GM04503 (cell line): ENCODE measurements at regions not wholly inside any gene's neighbourhood (a gene's known extent, or its start where the extent isn't known, plus 50 kb on each side); places are given as distances from the start of the nearest gene placed in this dataset.

Source experiments
- DNase-seq: peaks from one replicate; pipeline ENCODE4 v3.0.0-alpha.2; 2012; ENCODE audit warnings: low read depth

DNA sequence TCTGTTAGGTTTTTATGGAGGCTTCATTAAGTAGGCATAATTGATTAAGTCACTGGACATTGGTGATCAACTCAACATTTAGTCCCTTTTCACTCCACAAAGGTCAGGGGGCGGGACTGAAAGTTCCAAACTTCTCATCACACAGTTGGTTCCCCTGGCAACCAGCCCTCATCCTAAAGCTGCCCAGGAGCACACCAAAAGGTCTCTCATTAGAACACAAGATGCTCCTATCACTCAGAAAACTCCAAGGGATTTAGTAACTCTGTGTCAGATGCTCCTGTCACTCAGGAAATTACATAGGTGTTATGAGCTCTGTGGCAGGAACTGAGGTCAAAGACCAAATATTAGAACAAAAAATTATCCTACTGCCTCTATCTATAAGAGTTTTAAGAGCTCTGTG is 321.5 kb downstream of the OTOL1 start:
- DNase-seq: no peak

DNA sequence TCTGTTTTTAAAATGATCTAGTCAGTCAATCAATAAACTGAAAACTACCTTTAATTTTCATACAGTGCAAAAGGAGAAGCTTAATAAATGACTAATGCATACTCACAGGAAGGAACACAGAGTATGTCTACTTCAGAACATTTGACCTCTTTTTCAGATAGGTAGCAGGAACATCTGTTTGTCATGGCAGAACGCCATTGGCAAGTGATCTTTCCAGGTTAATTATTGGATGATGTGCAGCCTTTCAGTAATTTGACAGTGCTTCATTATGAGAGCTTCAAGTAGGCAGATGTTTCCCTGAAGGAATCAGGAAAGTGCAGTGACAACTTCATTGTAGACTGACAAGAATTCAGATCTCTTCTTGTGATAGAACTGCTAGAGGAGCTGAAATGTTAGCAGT is 325.0 kb downstream of the OTOL1 start:
- no peak for DNase-seq

DNA sequence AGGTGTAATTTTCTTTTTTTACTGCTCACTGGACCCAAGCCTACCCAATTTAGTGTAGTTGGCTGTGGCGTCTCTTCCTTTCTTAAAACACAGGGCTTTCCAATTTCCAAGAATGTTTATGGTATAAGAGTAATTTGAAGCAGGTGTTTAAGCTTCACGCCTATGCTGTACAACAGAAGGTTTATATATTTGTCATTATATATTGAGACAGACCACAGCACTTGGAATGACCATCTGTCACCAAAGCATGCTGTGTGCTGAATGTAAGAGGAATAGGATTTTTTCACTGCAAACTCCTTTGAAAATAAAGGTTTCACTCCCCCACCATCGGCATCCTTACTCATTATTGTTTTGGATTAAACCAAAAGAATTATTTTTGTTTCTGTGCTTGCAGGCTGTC is 325.7 kb downstream of the OTOL1 start:
- DNase-seq: no peak

DNA sequence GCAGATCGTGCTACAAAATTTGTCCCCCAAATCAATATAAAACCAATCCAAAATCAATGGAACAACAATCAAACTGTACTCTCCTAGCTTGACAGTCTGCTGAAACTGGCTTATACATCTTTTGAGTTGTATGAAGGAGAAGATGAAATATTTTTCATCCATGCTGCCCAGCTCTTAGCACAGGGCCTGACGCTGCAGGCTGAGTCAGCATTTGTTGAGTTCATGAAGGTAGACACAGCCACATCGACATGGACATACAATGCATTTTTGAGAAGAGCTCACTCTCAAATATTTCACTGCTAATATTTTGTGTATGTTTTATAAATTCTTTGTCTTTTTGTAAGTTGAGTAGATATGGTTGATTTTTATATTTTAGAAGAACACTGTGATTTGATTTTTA is 327.3 kb downstream of the OTOL1 start:
- no peak for DNase-seq

DNA sequence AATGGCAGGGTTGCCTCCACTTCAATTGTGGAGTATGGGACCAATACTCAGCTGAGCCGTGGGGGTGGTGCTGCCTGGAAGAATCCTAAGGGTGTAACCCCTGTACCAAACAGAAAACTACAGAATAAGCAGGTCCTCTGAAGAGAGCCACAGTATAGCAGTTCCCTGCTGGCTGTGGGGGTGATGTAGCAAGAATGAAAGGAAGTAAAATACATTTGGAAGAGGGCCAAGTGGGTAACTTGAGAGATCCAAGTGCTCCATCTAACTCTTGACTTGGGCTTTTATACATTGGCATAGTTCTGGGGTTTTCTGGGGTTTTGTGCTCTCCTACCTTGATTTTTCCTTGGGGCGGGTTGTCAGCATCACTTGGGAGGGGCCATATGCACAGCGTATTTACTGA is 341.4 kb downstream of the OTOL1 start:
- DNase-seq: no peak

DNA sequence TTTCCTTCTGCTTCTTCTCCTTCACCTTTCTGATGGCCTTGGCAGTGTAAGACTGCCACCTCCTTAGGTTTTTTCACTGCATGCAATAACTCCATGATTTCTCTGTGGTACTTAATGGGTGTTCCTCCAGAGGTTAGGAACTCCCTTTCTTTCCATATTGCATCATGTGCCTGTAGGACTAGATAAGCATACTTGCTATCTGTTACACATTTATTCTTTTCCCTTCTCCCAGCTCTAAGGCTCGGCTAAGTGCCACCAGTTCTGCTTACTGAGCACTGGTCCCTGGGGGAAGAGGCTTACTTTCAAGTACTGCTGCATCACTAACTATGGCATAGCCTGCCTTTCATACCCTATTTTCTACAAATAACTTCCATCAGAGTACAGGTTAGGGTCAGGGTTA is 351.8 kb downstream of the OTOL1 start:
- no peak for DNase-seq

DNA sequence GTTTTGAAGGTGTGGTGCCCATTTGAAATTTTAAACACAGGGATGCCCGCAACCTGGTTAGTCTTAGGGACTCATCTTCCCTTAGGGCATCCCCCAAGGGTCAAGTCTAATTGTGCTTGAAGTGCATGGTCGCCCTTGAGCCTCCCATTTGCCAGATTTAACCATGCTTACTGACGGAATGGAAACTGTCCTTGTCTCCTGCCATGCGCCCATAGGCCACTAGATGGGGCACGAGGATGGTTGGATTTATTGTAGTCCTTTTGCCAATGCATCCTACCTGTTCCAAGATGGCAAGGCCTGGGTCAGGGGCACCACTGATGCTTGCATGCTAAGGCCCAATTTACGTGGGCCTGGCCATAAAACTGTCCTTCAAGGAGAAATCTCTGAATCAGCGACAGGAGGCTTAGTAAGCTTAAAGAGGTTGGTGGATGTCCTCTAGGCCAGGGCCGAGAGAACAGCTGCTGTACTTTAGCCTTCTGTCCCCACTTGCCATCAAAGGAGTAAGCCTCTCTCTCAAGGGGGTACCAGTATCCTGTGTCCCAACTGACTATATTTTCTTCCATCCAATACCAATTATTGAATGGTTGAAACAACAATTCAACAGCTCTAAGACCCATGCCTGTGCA is 355.4 kb downstream of the OTOL1 start:
- no peak for DNase-seq

DNA sequence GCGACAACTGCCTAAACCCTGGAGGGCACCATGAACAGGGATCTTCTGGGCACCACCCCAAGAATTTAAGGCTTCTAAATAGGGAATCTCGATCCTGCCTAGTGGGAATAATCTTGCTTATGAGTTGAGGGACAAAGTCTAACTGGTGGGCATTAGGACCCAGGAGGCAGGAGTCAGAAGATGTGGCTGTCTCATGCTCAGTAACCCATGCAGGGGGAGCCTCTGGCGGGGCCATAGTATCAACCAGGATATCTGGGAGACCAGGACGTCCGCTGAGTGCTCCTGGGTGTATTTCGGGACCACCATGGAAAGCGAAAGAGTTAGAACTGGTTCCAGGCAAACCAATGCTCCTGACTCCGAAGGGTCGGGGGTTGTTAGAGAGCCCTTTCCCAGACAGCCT is 356.1 kb downstream of the OTOL1 start:
- DNase-seq: no peak

DNA sequence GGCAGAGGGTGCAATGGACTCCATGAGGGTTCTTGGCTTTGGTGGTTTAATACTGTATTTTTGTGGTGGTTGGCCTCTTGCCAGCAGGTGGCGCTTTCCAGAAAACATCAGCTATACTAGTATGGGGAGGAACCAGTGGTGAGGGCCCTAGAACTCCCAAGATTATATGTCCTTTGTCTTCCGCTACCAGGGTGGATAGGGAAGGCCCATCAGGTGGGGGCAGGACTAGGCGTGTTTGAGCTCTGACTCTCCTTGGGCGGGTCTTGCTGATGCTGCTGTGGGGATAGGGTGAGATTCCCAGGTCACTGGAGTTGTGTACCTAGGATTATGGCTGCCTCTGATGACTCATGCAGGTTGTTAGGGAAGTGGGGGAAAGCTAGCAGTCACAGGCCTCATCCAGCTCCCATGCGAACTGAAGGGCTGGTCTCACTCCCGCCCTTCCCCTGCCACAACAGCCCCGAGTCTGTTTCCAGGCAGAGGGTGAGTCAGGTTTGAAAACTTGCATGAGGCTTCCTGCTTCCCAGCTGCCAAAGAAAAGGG is 357.7 kb downstream of the OTOL1 start:
- DNase-seq: no peak

DNA sequence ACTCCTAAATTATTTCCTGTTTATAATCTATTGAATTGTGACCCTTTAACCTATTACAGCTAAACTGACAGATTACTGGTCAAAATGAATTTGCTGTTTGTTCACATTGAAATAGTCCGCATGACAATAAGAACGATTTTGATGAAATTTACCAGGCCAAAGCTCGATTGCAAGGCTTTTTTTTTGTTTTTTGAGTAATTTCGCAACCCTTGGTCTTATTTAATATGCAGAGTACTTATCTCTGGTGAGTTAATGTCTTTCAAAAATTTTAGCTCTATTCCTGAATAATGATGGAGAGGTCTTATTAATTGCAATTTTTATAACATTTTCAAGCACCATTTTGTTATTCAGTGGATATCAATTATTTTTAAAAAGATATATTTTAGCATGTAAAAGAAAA is 362.4 kb downstream of the OTOL1 start:
- no peak for DNase-seq

DNA sequence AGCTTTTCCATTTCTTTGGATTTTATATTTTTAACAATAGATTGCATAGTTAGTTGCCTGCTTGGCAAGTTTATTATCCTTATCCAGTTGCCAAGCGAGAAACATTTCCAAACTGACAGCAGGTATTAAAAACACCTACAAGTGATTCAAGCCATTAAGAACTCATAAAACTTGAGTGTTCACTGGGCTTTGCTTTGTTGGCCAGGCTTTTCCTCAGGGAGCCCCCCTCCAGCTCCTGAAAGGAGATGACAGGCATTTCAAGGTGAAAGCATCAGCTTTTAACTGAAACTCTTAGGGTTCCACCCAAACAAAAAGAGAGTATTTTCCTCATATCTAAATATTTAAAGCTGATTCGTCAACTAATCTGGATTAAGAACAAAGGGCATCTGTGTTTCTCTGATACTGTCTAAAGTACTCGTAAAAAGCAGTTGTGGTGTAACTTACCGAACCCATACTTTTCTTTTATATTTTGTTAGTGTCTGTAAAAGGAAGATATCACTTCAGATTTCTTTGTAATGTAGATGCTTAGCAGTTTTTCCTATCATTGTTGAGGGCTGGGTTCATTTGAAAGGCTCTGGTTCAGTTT is 363.4 kb downstream of the OTOL1 start:
- no peak for DNase-seq

DNA sequence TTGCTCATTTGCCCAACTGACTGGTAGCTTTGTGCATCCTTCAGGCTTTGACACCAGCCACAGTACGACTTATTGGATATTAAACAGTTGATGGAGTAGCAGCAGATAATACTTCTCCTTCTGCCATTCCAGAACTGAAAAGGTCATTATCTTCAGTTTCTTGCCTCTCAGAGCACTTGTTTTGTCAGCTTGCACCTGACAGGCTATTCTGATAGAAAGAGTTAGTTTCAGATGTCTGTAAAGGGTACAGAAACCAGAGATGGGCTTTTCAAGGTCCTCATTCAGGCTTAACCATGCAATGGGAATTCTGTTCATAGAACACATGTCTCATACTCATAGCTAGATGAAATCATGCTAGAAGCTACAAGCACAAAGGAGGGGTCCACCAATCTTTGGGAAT is 367.2 kb downstream of the OTOL1 start:
- DNase-seq: no peak

DNA sequence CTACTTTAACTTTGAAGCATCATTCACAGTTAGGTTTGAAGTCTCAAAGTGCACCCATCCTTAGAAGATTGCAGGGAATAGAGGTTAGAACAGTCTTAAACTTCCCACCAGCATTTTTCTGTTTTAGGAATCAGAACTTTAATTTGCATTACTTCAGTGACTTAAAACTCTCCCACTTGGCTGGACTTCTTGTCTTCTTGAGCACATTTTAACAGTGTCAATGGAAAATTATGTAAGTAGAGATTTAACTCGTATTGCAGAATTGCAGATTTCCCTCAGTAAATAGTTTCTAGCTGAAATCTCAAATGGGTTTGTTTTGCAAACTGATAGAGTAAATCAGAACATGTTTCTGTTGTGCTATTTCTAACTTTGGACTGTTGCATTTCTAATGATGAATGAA is 369.6 kb downstream of the OTOL1 start:
- DNase-seq: no peak

DNA sequence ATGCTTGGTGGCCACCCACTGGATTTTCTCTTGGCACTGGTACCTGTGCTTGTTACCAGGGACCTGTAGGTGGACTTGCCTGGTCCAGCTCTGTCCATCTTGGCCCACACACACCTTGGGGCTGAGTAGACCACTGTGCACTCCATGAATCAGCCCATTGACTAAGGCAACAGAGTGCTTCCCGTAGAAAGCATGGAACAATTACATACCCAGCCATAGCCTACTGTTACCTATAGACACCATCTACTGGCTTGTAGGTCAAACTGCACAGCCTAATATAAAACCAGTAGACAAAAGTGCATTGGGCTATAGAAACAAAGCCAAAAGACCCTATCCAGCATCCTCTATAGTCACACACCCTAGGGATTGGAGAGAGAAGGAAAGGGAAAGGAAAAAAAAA is 378.9 kb downstream of the OTOL1 start:
- no peak for DNase-seq

DNA sequence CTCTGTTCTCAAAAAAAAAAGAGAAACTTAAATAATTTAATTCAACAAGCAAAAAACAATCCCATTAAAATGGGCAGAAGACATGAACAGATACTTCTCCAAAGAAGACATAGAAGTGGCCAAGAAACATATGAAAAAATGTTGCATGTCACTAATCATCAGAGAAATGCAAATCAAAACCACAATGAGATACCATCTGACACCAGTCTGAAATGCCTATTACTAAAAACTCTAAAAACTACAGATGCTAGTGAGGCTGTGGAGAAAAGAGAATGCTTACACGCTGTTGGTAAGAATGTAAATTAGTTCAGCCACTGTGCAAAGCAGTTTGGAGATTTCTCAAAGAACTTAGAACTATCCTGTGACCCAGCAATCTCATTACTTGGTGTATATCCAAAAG is 382.9 kb downstream of the OTOL1 start:
- no peak for DNase-seq

DNA sequence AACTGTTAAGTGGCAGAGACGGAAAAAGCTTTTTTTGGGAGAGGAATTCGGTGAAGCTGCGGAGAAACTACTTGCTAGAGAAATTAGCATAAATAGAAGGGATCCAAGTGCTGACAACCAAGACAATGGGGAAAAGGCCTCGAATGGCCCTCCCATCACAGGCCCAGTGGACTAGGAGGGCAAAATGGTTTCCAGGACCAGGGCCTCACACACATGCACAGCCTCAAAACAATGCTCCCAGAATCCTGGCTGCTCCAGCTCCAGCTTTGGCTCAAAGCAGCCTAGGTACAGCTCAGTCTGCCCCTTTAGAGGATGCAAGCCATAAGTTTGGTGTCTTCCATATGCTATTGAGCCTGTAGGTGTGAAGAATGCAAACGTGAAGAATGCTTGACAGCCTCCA is 388.2 kb downstream of the OTOL1 start:
- no peak for DNase-seq

DNA sequence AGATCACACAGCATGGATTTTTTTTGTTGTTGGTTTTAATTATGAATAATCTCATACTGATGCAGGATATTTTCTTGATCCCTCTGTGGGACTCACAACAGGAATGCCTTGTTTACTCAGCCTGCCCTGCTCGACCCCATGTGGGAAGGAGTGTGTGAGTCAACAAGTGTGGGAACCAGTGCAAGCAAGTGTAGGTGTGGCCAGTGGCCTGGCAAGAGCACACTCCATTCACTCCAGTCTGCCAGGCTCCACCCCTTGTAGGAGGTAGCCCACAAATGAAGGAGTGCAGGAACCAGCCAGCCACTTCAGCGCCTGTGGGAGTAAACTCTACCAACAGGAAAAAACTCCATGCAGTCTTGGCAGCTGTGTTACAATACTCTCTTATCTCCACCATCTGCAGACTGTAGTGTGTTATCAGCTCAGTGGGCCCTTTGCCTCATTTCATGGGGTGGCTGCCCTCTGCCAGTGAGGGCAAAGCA is 393.6 kb downstream of the OTOL1 start:
- DNase-seq: peak; percentile 56

DNA sequence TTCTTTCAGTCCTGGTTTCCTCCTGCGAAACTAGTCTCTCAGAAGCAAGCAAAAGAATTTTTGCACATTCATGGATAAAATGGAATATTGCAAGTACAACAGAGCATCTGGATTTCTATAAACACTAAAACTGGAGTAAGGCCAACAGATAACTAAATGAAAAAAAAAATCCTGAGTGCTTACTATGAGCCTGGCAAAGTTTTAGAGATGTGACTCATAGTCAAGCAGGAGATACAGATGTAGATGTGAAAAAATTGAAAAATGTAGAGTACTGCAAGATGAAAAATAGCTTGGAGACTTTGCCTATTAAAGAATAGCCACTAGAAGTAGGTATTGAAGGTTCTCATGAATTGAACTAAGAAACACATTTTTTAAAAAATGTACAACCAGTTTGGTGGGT is 397.4 kb downstream of the OTOL1 start:
- peak; percentile 17 for DNase-seq

DNA sequence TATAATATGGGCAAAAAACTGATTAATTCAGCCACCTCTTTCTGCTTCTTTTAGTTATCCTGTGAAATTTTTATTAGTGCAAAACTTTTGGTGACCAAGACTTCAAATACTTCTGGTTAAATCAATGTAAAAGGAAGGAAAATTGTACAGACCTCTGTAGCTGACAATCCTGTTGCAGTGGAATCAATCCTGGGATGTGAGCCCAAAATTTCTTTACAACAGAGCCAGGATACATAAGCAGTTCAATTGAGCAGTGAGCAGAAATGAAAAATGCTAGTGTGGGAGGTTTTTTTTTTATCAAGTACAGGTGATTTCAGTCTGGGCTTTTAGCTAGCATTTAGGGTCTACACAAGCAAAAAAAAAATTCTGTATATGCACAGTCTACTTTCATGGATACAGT is 398.0 kb downstream of the OTOL1 start:
- DNase-seq: no peak

DNA sequence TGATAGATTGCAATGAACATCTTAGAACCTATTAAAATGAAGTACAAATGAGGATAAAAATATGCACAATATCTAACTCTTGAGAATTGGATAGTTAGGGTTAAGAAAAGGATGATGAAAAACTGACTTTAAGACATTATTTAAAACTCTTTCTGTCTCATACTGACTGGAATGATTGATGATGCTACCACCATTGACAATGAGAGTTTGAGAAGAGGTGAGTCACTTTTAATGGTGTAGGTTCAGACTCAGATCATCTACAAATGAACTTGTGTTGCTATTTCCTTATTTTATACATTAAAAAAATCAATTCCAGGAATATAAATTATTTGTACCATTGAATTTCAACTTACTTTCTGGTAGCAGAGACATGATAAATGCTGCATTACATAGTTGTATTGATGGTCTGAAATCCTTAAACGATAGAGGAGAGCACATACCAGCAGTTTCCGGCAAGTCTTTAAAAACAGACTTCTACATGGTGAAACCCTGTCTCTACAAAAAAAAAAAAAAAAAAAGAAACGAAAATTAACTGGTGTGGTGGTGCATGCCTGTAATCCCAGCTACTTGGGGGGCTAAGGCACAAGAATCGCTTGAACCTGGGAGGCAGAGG is 409.0 kb downstream of the OTOL1 start:
- no peak for DNase-seq

DNA sequence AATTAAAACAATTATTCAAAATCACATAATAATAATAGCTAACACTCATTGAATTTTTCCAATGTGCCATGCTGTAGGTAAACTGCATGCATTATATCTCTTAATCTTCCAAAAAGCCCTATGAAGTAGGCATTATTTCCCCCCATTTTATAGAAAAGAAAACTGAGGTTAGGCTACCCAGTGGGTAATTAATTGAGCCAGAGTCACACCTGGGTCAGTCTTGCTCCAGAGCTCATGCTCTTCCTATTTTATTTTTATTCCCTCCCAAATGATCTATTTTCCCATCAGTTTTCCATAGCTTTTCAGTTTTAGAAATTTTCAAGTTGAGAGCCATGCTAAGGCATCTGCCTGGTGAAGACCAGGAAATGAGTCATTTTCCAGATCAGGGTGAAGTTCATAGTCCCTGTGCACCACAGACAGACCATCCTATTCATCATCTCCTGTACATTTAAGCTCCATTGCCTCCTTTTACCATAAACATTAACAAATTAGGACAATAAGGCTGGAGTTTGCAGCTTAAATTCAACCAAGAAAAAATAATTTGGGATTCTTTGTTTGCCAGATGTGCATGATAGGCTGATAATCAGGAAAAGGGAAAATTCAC is 417.3 kb downstream of the OTOL1 start:
- no peak for DNase-seq

DNA sequence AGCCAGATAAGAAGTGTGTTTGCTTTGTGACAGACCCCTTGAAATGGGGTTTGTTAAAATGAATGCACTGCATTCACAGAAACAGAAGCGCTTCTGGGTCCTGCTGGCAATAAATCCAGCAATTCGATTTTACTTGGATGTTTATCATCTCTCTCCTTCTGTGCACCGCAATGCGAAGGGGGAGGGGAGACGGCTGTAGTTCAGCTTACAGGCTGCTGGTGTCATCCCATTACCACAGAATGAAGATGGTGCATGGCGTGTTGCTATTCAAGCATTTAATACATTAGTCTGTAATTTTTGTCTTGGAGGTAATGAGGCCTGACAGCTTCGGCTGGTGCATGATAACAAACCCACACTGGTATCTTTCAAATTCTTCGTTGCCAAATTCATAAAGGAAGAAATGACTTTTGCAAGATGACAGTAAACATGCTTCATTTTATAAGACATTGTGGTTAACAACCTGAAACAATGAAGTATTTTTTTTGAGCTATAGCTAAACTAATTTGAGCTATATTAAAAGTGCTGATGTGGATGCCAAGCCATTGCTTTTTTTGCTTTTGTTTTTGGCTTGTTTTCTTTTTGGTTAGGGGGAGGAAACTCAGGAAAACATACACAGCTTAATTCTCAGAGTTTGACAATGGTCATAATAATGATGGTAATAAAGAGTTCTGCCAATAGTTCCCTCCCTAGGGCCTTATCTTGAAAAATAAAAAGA is 418.3 kb downstream of the OTOL1 start:
- DNase-seq: no peak

DNA sequence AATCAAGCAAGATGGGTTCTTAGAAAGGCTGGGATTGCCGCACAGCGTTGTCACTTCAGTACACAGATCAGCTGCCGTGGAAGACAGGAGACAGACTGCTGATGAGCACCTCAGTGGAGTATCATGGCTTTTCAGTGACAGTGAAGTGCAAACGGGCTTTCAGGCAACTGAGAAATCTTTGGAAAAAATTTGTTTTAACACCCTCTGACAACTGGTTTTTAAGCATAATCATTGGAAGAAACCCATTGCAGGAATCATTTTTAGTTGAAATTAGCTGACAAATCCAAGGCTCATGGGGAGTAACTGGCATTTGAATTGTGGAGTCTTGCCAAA is 418.8 kb downstream of the OTOL1 start:
- DNase-seq: no peak
